NCI-H460 (cell line): ENCODE measurements at regions not wholly inside any gene's neighbourhood (a gene's known extent, or its start where the extent isn't known, plus 50 kb on each side); places are given as distances from the start of the nearest gene placed in this dataset.
"Not testable (repeated sequence)": the region's sequence is repeated elsewhere in the genome, so short reads cannot be mapped to it uniquely, and the experiment has no call there.

ENCODE experiments used
- DNase-seq: peaks from one replicate; pipeline ENCODE4 v3.0.0-alpha.2; 2016; ENCODE audit warnings: low read depth; ENCODE audit errors: extremely low read depth

- no peak for DNase-seq
These were observed 267.9 kb downstream of the LPIN1 start for GRCh38 chr2:12014088-12014960.

DNA sequence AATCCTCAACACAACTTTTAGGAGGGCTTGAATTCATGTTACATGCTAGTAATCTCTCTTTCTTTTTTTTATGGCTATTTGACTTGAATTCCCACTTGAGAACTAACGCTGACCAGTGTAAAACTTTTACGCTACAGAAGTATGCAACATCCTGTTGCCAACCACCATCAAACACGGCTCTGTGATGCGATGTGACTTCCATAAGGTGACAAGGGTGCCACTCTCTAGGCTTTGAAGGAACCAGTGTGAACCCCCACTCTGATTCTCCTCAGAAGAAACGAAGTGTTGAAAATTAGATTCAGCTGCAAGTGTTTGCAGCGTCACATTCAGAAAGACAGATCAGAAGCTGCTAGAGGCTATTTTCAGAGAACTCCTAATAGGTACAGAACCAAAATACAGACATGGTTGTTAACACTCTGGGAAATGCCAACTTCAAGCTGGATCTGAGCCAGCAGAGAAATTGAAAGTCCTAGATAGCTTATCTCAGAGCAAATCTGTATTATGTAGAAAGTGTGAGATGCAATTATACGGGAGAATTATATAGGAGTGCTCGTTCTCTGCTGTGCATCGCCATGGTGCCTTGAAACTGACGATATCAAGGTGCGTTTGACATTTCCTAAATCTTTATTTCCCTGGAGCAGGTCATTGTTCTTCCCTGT is 271.2 kb downstream of the LPIN1 start:
- no peak for DNase-seq

GRCh38 chr2:12018726-12019125 is 272.3 kb downstream of the LPIN1 start:
- DNase-seq = not testable (repeated sequence)

DNA sequence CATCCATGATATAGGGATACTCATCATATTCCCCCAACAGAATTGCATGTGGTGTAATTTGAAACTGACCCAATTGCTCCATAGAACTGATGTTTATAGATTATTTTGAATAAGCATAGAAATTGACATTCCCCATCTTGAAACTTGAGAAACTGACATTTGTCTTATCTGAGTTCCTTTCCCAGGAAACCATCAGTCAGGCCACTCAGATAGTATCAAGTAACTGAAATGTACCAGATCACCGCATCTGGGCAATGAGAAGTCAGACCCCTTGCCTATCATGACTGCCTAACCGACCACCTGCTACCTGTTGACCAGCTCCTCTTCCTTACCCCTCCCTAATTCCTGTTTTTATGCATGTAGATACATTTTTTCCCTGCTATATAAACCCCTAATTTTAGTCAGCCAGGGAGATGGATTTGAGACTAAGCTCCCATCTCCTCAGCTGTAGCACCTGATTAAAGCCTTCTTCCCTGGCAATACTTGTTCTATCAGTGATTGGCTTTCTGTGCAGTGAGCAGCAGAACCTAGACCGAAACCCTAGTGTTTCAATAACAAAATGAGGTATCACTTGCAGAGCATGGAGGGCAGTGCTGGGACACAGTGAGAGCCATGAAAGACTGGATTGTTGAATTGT is 274.5 kb downstream of the LPIN1 start:
- DNase-seq = no peak

GRCh38 chr2:12024197-12024907 is 277.9 kb downstream of the LPIN1 start:
- DNase-seq = not testable (repeated sequence)

GRCh38 chr2:12027136-12027535 is 280.7 kb downstream of the LPIN1 start:
- DNase-seq = no peak

GRCh38 chr2:12031866-12032265 is 285.4 kb downstream of the LPIN1 start:
- no peak for DNase-seq

DNA sequence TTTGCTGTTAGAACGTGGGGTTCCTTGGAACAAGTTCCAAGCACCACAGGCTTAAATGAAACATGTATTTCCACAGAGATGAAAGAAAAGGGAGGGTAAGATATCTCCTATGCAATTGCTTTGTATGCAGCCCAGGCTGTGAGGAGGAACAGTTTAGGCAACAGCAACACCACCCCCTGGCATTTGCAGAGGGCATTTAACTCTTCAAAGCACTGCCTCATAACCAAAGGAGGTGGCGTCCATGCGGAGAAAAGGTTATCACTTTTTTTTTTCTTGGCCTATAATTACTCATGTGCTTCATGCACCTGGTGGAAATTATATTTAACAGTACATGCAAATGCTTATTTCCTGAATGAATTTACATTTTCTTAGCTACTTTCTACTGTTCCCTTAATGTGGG is 286.0 kb downstream of the LPIN1 start:
- no peak for DNase-seq

DNA sequence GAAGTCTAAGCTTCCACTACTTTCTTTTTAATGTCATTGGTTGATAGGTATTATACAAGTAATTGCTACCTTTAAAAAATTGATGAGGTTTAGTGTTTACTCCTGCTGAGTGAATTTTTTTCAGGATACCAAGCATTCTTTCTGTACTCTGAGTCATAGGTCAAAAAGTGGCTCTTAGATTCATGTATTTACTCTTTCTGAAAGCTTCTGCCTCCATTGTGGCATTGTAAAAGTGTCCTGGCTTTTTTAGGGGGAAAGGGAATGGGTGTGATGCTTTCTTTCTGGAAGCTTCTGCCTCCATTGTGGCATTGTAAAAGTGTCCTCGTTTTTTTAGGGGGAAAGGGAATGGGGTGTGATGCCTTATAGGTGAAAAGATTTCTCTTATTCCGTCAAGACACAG is 286.5 kb downstream of the LPIN1 start:
- no peak for DNase-seq

- no peak for DNase-seq
These were observed 287.1 kb downstream of the LPIN1 start for GRCh38 chr2:12033494-12033893.

- no peak for DNase-seq
These were observed 287.9 kb downstream of the LPIN1 start for GRCh38 chr2:12034382-12034781.

GRCh38 chr2:12035029-12035720 is 288.7 kb downstream of the LPIN1 start:
- DNase-seq = no peak

DNA sequence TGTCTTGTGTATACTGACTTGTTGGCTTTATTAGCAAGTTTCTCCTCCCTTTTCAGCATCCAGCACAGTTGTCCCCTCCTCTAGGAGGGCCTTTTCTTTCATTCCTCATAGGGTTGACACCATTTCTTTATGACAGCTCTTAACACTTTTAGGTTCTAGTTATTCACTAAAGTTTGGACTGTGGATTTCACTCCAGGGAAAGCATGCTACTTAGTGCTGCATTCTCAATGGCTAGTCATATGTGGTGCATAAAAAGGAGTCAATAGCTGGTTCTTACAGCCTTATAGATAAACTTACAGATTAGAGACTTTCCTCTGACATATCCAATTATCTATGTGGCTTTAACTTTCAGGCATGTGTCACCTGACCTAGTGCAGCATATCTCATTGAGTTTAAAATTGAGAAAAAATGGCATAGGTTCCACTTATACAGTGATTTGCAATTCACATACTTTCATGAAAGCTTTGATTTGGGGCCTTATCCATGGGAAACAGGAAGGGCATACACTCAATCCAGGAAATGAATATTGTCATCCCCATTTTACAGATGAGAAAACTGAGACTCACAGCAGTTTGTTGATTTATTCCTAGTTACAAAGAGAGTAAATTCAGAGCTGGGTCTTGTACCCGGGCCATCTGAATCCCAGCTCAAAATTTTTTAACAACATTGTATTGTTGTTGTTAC is 289.7 kb downstream of the LPIN1 start:
- DNase-seq = no peak

DNA sequence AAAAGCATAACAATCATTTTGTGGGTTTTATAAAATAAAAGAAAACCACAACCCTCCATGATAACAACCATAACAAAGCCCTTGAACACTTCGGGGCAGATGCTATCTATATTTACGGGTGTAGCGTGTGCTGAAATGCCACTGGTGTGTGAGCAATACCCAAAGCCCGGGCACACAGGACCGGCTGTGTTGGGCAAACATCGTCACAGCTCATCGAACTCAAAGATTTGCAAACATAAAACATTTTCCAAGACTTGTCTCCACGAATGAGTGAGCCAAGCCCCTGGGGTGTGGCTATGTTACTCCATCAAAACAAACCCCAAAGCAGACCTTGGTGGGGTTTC is 290.2 kb downstream of the LPIN1 start:
- no peak for DNase-seq

DNA sequence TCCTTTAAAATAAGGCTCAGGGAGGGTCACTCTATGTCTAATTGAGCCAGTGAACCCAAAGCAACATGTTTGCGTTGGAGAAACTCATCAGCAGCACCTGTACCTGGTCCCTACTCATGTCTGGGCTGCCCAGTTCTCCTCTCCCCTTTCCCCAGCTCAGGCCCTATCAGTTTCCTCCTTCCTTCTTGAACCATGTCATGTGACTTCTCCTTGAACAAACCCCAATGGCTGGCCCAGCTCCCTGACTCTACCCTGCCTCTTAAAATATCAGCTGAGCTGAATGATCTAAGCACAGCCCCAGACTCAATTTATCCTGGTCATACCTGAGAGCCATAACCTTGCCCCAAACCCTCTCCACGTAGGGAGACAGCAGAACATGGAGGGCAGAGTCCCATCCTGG is 290.9 kb downstream of the LPIN1 start:
- no peak for DNase-seq

DNA sequence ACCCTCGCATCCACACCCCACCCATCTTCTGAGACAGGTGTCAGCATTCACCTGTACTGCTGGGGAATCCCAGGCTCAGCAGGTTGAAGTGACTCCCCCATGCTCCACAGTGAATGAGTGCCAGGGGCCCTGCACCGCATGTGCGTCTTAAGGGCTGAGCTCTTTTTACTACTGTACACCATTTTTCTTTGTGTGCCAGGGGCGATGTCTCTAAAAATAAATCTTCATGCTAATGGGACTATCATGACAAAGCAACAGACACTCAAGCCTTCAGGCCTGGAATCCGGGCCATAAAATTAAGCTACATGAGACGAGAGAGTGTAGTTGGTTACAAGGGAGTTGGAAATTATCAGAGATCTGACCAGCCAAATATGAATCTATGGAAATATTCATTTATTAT is 294.8 kb downstream of the LPIN1 start:
- no peak for DNase-seq

GRCh38 chr2:12043131-12043530 is 296.7 kb downstream of the LPIN1 start:
- DNase-seq = no peak

DNA sequence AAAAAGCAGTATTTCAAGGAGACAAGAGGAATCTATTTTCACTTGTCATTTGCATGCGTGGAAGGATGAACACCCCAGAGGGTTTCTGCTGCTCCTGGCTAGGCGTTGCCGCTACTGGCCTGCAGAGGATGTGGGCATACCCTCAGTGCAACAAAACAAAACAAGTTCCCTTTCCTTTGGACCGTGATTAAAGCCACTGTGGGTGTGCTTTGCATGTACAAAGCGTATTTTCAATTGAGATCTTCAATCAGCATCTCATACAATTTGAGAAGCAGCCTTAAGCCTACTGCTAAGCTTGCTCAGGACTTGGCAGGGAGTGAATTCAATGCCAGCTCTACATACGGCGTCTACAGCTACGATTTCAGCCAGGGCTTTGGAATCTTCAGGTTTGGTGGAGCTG is 298.4 kb downstream of the LPIN1 start:
- DNase-seq = no peak

DNA sequence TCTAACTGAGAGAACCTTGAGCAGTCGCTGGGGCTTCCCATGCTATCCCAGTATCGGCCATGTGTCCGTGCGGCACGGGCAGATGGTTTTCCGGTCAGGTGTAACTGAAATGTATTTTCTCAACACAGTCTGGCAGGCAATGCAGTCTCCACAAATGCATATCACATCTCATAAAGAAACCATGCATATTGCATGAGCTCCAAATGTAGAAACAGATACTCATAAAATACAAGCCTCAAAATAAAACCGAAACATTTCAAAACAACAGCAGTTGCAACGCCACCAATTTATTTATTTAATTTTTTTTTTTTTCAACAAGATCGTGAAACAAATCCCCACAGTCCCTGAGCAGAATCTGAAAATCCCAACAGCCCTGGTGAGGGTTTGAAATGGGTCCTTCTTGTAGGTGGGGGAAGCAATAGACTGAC is 299.4 kb downstream of the LPIN1 start:
- no peak for DNase-seq

DNA sequence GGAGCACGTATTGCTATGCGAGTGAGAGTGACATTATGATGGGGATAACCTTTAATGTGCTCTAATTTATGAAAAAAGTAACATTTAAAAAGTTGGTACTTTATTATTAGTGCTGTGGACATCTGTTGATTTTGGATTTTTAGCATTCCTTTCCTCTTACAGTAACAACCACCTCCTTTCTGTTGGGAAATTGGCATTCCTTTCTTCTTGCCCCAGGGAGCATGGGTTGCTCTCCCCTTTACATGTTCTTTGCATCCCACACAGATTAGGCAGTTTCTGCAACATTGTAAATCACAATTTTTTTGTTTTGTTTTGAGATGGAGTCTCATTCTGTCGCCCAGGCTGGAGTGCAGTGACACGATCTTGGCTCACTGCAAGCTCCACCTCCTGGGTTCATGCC is 300.2 kb downstream of the LPIN1 start:
- no peak for DNase-seq
